Endothelial cell of umbilical vein (primary cell): ENCODE measurements at regions not wholly inside any gene's neighbourhood (a gene's known extent, or its start where the extent isn't known, plus 50 kb on each side); places are given as distances from the start of the nearest gene placed in this dataset.

Experiments used
- BruUV-seq: library from RNA; stranded (reverse); fragments of 400-500 nt; replicated peaks from 2 replicates; lab custom pipeline; 2021; lab: Mats Ljungman, UMichigan
- CTCF ChIA-PET: fragments of 300-600, 350-600 bp; sonication (Branson Sonifier 250); formaldehyde crosslinking; loops from one replicate; lab custom pipeline; 2021; ENCODE audit warnings: antibody characterized with exemption, inconsistent platforms; lab: Charles Lee
- POLR2A ChIA-PET: fragments of 300-600, 350-600 bp; sonication (Branson Sonifier 250); formaldehyde crosslinking; loops from one replicate; lab custom pipeline; 2021; ENCODE audit warnings: antibody characterized with exemption, inconsistent platforms; lab: Charles Lee
- DNase-seq: peaks from one replicate; pipeline ENCODE4 v3.0.0-alpha.2; 2011; ENCODE audit warnings: low read depth, low spot score
- FAIRE-seq: peaks from 2 replicates; lab custom pipeline; 2011; peaks lifted over from hg19 to GRCh38; lab: Jason Lieb, UNC
- H2AFZ ChIP-seq: 2 replicates; pipeline ENCODE4 v1.6.0; 2012; ENCODE audit warnings: low read depth, low read length, control low read depth, inconsistent platforms
- H3K27ac ChIP-seq: 2 replicates; pipeline ENCODE4 v1.5.1; 2011; ENCODE audit warnings: low read depth, mild to moderate bottlenecking, control low read depth, low read length, moderate library complexity; ENCODE audit not compliant: insufficient read depth
- H3K27me3 ChIP-seq, 2 experiments: 2 replicates each; pipeline versions ENCODE4 v1.6.0 to v1.6.1; 2011; ENCODE audit warnings: low read length in 2 of 2, mixed read lengths in 1 of 2; ENCODE audit not compliant: control insufficient read depth in 2 of 2, insufficient read depth in 2 of 2
- H3K36me3 ChIP-seq, 2 experiments: 2 replicates in 1 of 2; 3 replicates in 1 of 2; pipeline ENCODE4 v1.5.1; 2011; ENCODE audit warnings: low read length in 2 of 2, mild to moderate bottlenecking in 1 of 2, moderate library complexity in 1 of 2; ENCODE audit not compliant: control insufficient read depth in 2 of 2, insufficient read depth in 2 of 2; ENCODE audit errors: extremely low read depth in 1 of 2
- H3K4me1 ChIP-seq: 3 replicates; pipeline ENCODE4 v1.5.1; 2011; ENCODE audit warnings: mild to moderate bottlenecking, low read length; ENCODE audit not compliant: control insufficient read depth, insufficient read depth; ENCODE audit errors: extremely low read depth
- H3K4me2 ChIP-seq: 2 replicates; pipeline ENCODE4 v1.6.1; 2011; ENCODE audit warnings: low read length, control low read depth, mixed read lengths; ENCODE audit not compliant: insufficient read depth
- H3K4me3 ChIP-seq, 3 experiments: fragments of 200-600 bp in 1 of 3; sonication (generic), shearing (Covaris generic) in 1 of 3; replicated peaks in 1 of 3; 2 replicates each; pipeline ENCODE4 v1.5.1; 2011 to 2016; ENCODE audit warnings: control low read depth in 3 of 3, low read length in 3 of 3, mild to moderate bottlenecking in 2 of 3, inconsistent platforms in 1 of 3, low read depth in 1 of 3, moderate library complexity in 1 of 3; ENCODE audit not compliant: insufficient read depth in 1 of 3
- H3K79me2 ChIP-seq: 2 replicates; pipeline ENCODE4 v1.6.0; 2012; ENCODE audit warnings: low read length, inconsistent platforms; ENCODE audit not compliant: control insufficient read depth, insufficient read depth
- H3K9ac ChIP-seq: replicated peaks from 2 replicates; pipeline ENCODE3; 2011; ENCODE audit warnings: low read length, control low read depth; ENCODE audit not compliant: insufficient read depth; ENCODE audit errors: extremely low read depth
- H3K9me1 ChIP-seq: replicated peaks from 3 replicates; pipeline ENCODE4 v1.6.0; 2011; ENCODE audit warnings: mild to moderate bottlenecking, low read length; ENCODE audit not compliant: control insufficient read depth, insufficient read depth; ENCODE audit errors: extremely low read depth
- H3K9me3 ChIP-seq: replicated peaks from 2 replicates; pipeline ENCODE4 v1.5.1; 2012; ENCODE audit warnings: low read length, inconsistent platforms; ENCODE audit not compliant: control insufficient read depth, insufficient read depth
- H4K20me1 ChIP-seq: replicated peaks from 2 replicates; pipeline ENCODE3; 2011; ENCODE audit warnings: mild to moderate bottlenecking, low read length; ENCODE audit not compliant: control insufficient read depth, insufficient read depth; ENCODE audit errors: extremely low read depth
- EZH2 ChIP-seq: IDR thresholded peaks from 2 replicates; pipeline ENCODE4 v1.6.1; 2012; ENCODE audit warnings: borderline replicate concordance, low read depth, mild to moderate bottlenecking, moderate library complexity, low read length, inconsistent platforms; ENCODE audit not compliant: severe bottlenecking
- FOS ChIP-seq: IDR thresholded peaks from 2 replicates; pipeline ENCODE4 v1.6.1; 2011; ENCODE audit warnings: mild to moderate bottlenecking, low read length, moderate library complexity, borderline replicate concordance; ENCODE audit not compliant: insufficient read depth
- GATA2 ChIP-seq: IDR thresholded peaks from 2 replicates; pipeline ENCODE4 v1.7.0; 2011; ENCODE audit warnings: low read depth, mild to moderate bottlenecking, moderate library complexity, mixed read lengths, low read length; ENCODE audit not compliant: insufficient read length, insufficient read depth
- JUN ChIP-seq: IDR thresholded peaks from 2 replicates; pipeline ENCODE4 v1.6.1; 2011; ENCODE audit warnings: borderline replicate concordance, low read depth; ENCODE audit not compliant: insufficient read length, insufficient read depth
- MYC ChIP-seq: IDR thresholded peaks from one replicate; pipeline ENCODE4 v1.6.1; 2011; ENCODE audit warnings: mild to moderate bottlenecking, low read depth, low read length
- POLR2AphosphoS5 ChIP-seq: IDR thresholded peaks from 2 replicates; pipeline ENCODE4 v1.6.1; 2012; ENCODE audit warnings: low read depth, mild to moderate bottlenecking, control low read depth, low read length, moderate library complexity; ENCODE audit not compliant: insufficient read depth
- dilution Hi-C: fragments of 300-500 bp; cut with MboI; formaldehyde crosslinking; loops from one replicate; pipeline ENCODE4 v1.15.0; 2019; ENCODE audit warnings: low sequenced_read_pairs; ENCODE audit not compliant: extremely low pct_ligation_motif_present
- intact Hi-C: fragments of 100-400 bp; cut with micrococcal nuclease; formaldehyde crosslinking; loops from one replicate; pipeline ENCODE4 v1.10.0; 2022
- TF ChIP-seq, protein P1 (sequence below), 2 donors: IDR thresholded peaks; 1 replicate in 1 of 2; 2 replicates in 1 of 2; pipeline ENCODE4 v1.5.1; 2011; ENCODE audit warnings: low read length in 2 of 2, mild to moderate bottlenecking in 2 of 2, moderate library complexity in 2 of 2, control low read depth in 1 of 2, inconsistent platforms in 1 of 2, low read depth in 1 of 2; ENCODE audit not compliant: insufficient read depth in 1 of 2; ENCODE audit errors: extremely low read depth in 1 of 2

DNA sequence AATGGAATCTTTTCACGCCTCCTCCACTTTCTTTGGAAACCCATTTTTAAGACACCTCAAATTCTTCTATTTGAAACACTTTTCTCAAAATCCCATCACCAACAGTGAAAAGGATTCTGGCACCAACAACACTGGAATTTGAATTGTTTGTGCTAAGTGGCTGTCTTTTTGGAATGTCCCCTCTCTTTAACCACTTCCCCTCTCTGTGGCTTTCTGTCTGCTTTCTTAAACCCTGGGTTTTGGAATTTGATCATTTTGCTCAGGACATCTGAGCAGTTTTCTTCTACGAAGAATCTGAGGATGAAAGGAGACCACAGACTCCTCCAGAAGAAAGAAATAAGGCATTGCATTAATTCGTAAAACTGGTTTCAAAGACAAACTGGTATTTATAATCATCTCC, 89.0 kb downstream of the MXRA5 start:
- Histone ChIP-seq H3K4me3 (no peak overlapping the region), H3K4me2 (no peak overlapping the region), H3K9me1 (no peaks in the 10 kb centered on the region), H3K36me3 (no peaks in the 10 kb centered on the region), H3K4me1 (peaks cover 1% of the 10 kb centered on the region), H4K20me1 (no peaks in the 10 kb centered on the region), H3K79me2 (no peaks in the 10 kb centered on the region), H3K27me3 (no peaks in the 10 kb centered on the region), H3K9me3 (no peaks in the 10 kb centered on the region), H3K27ac (no peak overlapping the region), H3K9ac (no peak overlapping the region), H2AFZ (no peak overlapping the region)
- ChIA-PET POLR2A (no interaction called here), CTCF (no interaction called here)
- dilution Hi-C loops = no loop called here
- intact Hi-C loops = no loop called here
- no TSS peak for BruUV-seq
- TF ChIP-seq EZH2 (no peak), MYC (no peak), GATA2 (no peak), FOS (no peak)
- DNase-seq = no peak
- no peak for FAIRE-seq

DNA sequence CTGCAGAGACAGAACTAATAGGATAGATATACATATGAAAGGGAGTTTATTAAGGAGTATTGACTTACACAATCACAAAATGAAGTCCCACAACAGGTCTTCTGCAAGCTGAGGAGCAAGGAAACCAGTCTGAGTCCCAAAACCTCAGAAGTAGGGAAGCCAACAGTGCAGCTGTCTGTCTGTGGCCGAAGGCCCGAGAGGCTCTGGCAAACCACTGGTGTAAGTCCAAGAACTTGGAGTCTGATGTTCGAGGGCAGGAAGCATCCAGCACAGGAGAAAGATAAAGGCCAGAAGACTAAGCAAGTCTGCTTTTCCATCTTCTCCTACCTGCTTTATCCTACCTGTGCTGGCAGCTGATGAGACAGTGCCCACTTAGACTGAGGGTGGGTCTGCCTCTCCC, 89.6 kb downstream of the MXRA5 start:
- no peaks in the 10 kb centered on the region for H3K9me1 ChIP-seq
- H3K4me1 ChIP-seq = no peaks in the 10 kb centered on the region
- H3K36me3 ChIP-seq = no peaks in the 10 kb centered on the region
- FAIRE-seq (no peak), DNase-seq (no peak)
- intact Hi-C loops (no loop called here), dilution Hi-C loops (no loop called here)
- H3K79me2 ChIP-seq = no peaks in the 10 kb centered on the region
- CTCF ChIA-PET = no interaction called here
- POLR2A ChIA-PET = no interaction called here
- H3K27me3 ChIP-seq = no peaks in the 10 kb centered on the region
- H3K4me3 ChIP-seq = no peak overlapping the region
- H3K27ac ChIP-seq = no peak overlapping the region
- no peak for TF ChIP-seq POLR2AphosphoS5
- TF ChIP-seq JUN = no peak
- no peak for TF ChIP-seq MYC
- no peak for TF ChIP-seq EZH2
- TF ChIP-seq FOS = no peak
- TF ChIP-seq, protein P1, sequence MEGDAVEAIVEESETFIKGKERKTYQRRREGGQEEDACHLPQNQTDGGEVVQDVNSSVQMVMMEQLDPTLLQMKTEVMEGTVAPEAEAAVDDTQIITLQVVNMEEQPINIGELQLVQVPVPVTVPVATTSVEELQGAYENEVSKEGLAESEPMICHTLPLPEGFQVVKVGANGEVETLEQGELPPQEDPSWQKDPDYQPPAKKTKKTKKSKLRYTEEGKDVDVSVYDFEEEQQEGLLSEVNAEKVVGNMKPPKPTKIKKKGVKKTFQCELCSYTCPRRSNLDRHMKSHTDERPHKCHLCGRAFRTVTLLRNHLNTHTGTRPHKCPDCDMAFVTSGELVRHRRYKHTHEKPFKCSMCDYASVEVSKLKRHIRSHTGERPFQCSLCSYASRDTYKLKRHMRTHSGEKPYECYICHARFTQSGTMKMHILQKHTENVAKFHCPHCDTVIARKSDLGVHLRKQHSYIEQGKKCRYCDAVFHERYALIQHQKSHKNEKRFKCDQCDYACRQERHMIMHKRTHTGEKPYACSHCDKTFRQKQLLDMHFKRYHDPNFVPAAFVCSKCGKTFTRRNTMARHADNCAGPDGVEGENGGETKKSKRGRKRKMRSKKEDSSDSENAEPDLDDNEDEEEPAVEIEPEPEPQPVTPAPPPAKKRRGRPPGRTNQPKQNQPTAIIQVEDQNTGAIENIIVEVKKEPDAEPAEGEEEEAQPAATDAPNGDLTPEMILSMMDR (IDR thresholded peaks at IDR 0.05; ENCODE audit: extremely low read depth in 1 of 2, insufficient read depth in 1 of 2, low read depth in 1 of 2, low read length in 2 of 2) = no peak
- no peak for TF ChIP-seq GATA2
- no peaks in the 10 kb centered on the region for H4K20me1 ChIP-seq
- no peaks in the 10 kb centered on the region for H3K9me3 ChIP-seq
- no peak overlapping the region for H3K4me2 ChIP-seq
- no peak overlapping the region for H2AFZ ChIP-seq
- no peak overlapping the region for H3K9ac ChIP-seq
- BruUV-seq = no TSS peak
